ENCODE measurements at regions not wholly inside any gene's neighbourhood (a gene's known extent, or its start where the extent isn't known, plus 50 kb on each side); places are given as distances from the start of the nearest gene placed in this dataset.

DNA sequence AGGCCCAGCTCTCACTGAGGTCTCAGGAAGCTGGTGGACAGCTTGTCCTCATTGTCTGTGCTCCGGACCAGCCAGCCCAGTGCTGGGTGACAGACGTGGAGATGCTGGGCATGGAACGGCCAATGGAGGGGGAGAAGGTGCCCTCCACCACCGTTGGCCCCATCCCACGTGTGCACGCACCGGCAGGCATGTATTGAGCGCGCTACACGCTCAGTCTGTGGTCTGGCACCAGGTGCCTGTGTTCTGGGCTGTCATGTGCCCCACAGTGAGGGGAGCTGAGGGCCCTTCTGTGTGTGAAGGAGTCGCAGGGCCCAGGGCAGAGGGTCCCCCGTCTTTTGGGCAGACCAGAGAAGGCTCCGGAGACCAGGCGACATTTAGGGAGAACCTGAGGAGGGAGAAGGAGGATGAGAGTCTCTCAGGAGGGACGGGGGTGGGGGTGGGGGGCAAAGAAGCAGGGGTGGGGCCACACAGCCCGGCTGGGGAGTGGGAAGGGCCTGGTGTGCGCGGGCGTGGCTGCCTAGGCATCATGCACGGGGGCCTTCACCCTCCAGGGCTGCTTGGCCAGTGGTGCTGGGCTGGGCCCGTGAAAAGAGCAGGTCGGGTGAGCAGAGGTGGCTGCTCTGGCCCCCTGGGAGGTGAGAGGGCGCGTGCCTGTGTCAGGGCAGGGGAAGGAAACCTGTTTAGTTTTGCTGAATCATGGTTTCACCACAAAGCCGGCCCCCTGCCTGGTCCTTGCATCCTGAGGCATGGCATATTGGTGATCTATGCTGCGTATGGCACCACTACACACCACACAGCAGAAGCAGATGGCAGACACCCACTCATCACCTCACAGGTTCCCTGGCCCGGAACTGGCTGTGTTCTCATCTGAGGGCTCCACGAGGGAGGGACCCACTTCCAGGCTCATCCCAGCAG is 86.7 kb upstream of the TTC34 start:
- TF ChIP-seq, protein P1, sequence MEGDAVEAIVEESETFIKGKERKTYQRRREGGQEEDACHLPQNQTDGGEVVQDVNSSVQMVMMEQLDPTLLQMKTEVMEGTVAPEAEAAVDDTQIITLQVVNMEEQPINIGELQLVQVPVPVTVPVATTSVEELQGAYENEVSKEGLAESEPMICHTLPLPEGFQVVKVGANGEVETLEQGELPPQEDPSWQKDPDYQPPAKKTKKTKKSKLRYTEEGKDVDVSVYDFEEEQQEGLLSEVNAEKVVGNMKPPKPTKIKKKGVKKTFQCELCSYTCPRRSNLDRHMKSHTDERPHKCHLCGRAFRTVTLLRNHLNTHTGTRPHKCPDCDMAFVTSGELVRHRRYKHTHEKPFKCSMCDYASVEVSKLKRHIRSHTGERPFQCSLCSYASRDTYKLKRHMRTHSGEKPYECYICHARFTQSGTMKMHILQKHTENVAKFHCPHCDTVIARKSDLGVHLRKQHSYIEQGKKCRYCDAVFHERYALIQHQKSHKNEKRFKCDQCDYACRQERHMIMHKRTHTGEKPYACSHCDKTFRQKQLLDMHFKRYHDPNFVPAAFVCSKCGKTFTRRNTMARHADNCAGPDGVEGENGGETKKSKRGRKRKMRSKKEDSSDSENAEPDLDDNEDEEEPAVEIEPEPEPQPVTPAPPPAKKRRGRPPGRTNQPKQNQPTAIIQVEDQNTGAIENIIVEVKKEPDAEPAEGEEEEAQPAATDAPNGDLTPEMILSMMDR (conservative IDR thresholded peaks at IDR 0.05; ENCODE audit: low read length), result no peak
- no peak for TF ChIP-seq EZH2phosphoT487 (IDR thresholded peaks at IDR 0.05; ENCODE audit: borderline replicate concordance, low read depth, low read length)
